Lung microvascular endothelial cell (primary cell): ENCODE measurements at regions not wholly inside any gene's neighbourhood (a gene's known extent, or its start where the extent isn't known, plus 50 kb on each side); places are given as distances from the start of the nearest gene placed in this dataset.
"Not testable (repeated sequence)": the region's sequence is repeated elsewhere in the genome, so short reads cannot be mapped to it uniquely, and the experiment has no call there.

ENCODE experiments used
- DNase-seq, 2 donors: peaks; one replicate each; pipeline versions ENCODE4 v3.0.0 to v3.0.0-alpha.2; 2010; ENCODE audit warnings: low read depth in 2 of 2

- DNase-seq: no peak
Measured at GRCh38 chr7:55261386-55261770, 103.8 kb upstream of the LANCL2 start.

GRCh38 chr7:55265328-55265727 lies 99.8 kb upstream of the LANCL2 start:
- not testable (repeated sequence) for DNase-seq

- no peak for DNase-seq
Measured at GRCh38 chr7:55265836-55266642, 99.1 kb upstream of the LANCL2 start.

GRCh38 chr7:55271069-55271626 lies 94.0 kb upstream of the LANCL2 start:
- DNase-seq: peak in 1 of 2 donors; percentile 18

- DNase-seq: no peak
Measured at GRCh38 chr7:55271661-55272060, 93.5 kb upstream of the LANCL2 start.

GRCh38 chr7:55272328-55272727 lies 92.8 kb upstream of the LANCL2 start:
- DNase-seq: no peak

- no peak for DNase-seq
Measured at GRCh38 chr7:55273186-55273980, 91.8 kb upstream of the LANCL2 start.

GRCh38 chr7:55274156-55274555 lies 91.0 kb upstream of the LANCL2 start:
- no peak for DNase-seq

GRCh38 chr7:55275291-55276200 lies 89.6 kb upstream of the LANCL2 start:
- no peak for DNase-seq

GRCh38 chr7:55276572-55277295 lies 88.4 kb upstream of the LANCL2 start:
- no peak for DNase-seq

GRCh38 chr7:55277916-55278315 lies 87.2 kb upstream of the LANCL2 start:
- no peak for DNase-seq

- no peak for DNase-seq
Measured at GRCh38 chr7:55278321-55278720, 86.8 kb upstream of the LANCL2 start.

- no peak for DNase-seq
Measured at GRCh38 chr7:55279080-55279845, 85.9 kb upstream of the LANCL2 start.

GRCh38 chr7:55280031-55280454 lies 85.1 kb upstream of the LANCL2 start:
- DNase-seq: peak; percentile 77 to 79

- DNase-seq: no peak
Measured at GRCh38 chr7:55285665-55286064, 79.5 kb upstream of the LANCL2 start.

GRCh38 chr7:55286666-55287065 lies 78.5 kb upstream of the LANCL2 start:
- no peak for DNase-seq

- DNase-seq: no peak
Measured at GRCh38 chr7:55288070-55288824, 76.9 kb upstream of the LANCL2 start.

GRCh38 chr7:55296070-55296469 lies 69.1 kb upstream of the LANCL2 start:
- DNase-seq: no peak

GRCh38 chr7:55299273-55299967 lies 65.7 kb upstream of the LANCL2 start:
- no peak for DNase-seq
